Femur (tissue), 1 donor: ENCODE measurements at regions not wholly inside any gene's neighbourhood (a gene's known extent, or its start where the extent isn't known, plus 50 kb on each side); places are given as distances from the start of the nearest gene placed in this dataset.
"Not testable (repeated sequence)": the region's sequence is repeated elsewhere in the genome, so short reads cannot be mapped to it uniquely, and the experiment has no call there.

Experiments
- DNase-seq: peaks from one replicate; pipeline ENCODE4 v3.0.0-alpha.2; 2017

- no peak for DNase-seq
These were observed 94.6 kb downstream of the APOB start for GRCh38 chr2:20949256-20949655.

GRCh38 chr2:20946468-20946867, 97.4 kb downstream of the APOB start:
- DNase-seq = no peak

GRCh38 chr2:20943721-20944120, 100.2 kb downstream of the APOB start:
- DNase-seq = not testable (repeated sequence)

GRCh38 chr2:20942646-20943125, 101.2 kb downstream of the APOB start:
- DNase-seq = peak; percentile 58

- DNase-seq = no peak
These were observed 103.0 kb downstream of the APOB start for GRCh38 chr2:20940856-20941255.

GRCh38 chr2:20939931-20940795, 103.7 kb downstream of the APOB start:
- DNase-seq = no peak

- DNase-seq = no peak
These were observed 106.5 kb downstream of the APOB start for GRCh38 chr2:20937353-20937752.

- DNase-seq = no peak
These were observed 108.6 kb downstream of the APOB start for GRCh38 chr2:20935168-20935775.

- no peak for DNase-seq
These were observed 109.6 kb downstream of the APOB start for GRCh38 chr2:20934236-20934635.

GRCh38 chr2:20933714-20934113, 110.2 kb downstream of the APOB start:
- no peak for DNase-seq

- DNase-seq = no peak
These were observed 108.4 kb upstream of the LDAH start for GRCh38 chr2:20931346-20931745.

GRCh38 chr2:20930928-20931327, 108.0 kb upstream of the LDAH start:
- no peak for DNase-seq

- DNase-seq = no peak
These were observed 106.8 kb upstream of the LDAH start for GRCh38 chr2:20929721-20930120.

GRCh38 chr2:20928617-20929016, 105.7 kb upstream of the LDAH start:
- DNase-seq = no peak

- peak; percentile 34 for DNase-seq
These were observed 102.5 kb upstream of the LDAH start for GRCh38 chr2:20925265-20925889.

- no peak for DNase-seq
These were observed 96.4 kb upstream of the LDAH start for GRCh38 chr2:20919297-20919800.

GRCh38 chr2:20917719-20918572, 95.0 kb upstream of the LDAH start:
- DNase-seq = no peak

- DNase-seq = no peak
These were observed 94.4 kb upstream of the LDAH start for GRCh38 chr2:20917287-20917660.

GRCh38 chr2:20916604-20917286, 93.8 kb upstream of the LDAH start:
- DNase-seq = peak; percentile 37

GRCh38 chr2:20915271-20915670, 92.4 kb upstream of the LDAH start:
- DNase-seq = no peak

GRCh38 chr2:20914771-20915170, 91.9 kb upstream of the LDAH start:
- no peak for DNase-seq

GRCh38 chr2:20914087-20914486, 91.2 kb upstream of the LDAH start:
- no peak for DNase-seq
